ENCODE measurements at regions not wholly inside any gene's neighbourhood (a gene's known extent, or its start where the extent isn't known, plus 50 kb on each side); places are given as distances from the start of the nearest gene placed in this dataset.

- Histone ChIP-seq H3K9ac (ENCODE audit: low read depth, low read length) (no peak overlapping the region), H3K27me3 (ENCODE audit: insufficient read depth, low read length) (no peaks in the 10 kb centered on the region), H3K4me1 (ENCODE audit: insufficient read depth, low read length) (no peaks in the 10 kb centered on the region)
Observed at GRCh38 chr6:1229808-1230207, 82.1 kb upstream of the FOXQ1 start.

DNA sequence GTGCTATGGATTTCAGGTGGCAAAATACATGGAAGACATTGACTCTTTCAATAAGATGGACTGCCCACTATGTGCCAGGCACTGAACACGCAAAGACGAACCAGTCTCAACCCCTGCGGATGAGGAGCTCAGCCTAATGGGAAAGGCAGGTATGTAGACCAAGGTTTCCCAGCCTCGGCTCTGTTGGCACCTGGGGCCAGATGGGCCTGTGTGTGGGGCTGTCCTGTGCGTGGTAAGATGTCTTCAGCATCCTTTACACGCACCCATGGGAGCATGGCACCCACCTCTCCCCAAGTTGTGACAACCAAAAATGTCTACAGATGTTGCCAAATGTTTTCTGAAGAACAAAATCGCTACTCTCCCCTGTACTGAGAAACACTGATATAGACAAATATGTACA lies 82.6 kb upstream of the FOXQ1 start:
- H3K27ac ChIP-seq (ENCODE audit: low read length): no peak overlapping the region
- H3K27me3 ChIP-seq (ENCODE audit: insufficient read depth, low read length): no peaks in the 10 kb centered on the region
- no peak overlapping the region for H3K9ac ChIP-seq (ENCODE audit: low read depth, low read length)
- H3K9me3 ChIP-seq (ENCODE audit: insufficient read depth, low read depth, low read length): no peaks in the 10 kb centered on the region
- H3K4me3 ChIP-seq (ENCODE audit: low read length): no peak overlapping the region
- H3K4me1 ChIP-seq (ENCODE audit: insufficient read depth, low read length): no peaks in the 10 kb centered on the region
- no peaks in the 10 kb centered on the region for H3K36me3 ChIP-seq (ENCODE audit: insufficient read depth, low read depth, low read length)

More at GRCh38 chr6:1229808-1230207, 82.1 kb upstream of the FOXQ1 start:
- no peak overlapping the region for H3K27ac ChIP-seq (ENCODE audit: low read length)
- H3K4me3 ChIP-seq (ENCODE audit: low read length): no peak overlapping the region
- no peaks in the 10 kb centered on the region for H3K9me3 ChIP-seq (ENCODE audit: insufficient read depth, low read depth, low read length)
- no peaks in the 10 kb centered on the region for H3K36me3 ChIP-seq (ENCODE audit: insufficient read depth, low read depth, low read length)

- H3K27me3 ChIP-seq (ENCODE audit: insufficient read depth, low read length): no peaks in the 10 kb centered on the region
- H3K4me1 ChIP-seq (ENCODE audit: insufficient read depth, low read length): no peaks in the 10 kb centered on the region
- H3K4me3 ChIP-seq (ENCODE audit: low read length): no peak overlapping the region
- H3K9ac ChIP-seq (ENCODE audit: low read depth, low read length): no peak overlapping the region
- no peaks in the 10 kb centered on the region for H3K9me3 ChIP-seq (ENCODE audit: insufficient read depth, low read depth, low read length)
- no peak overlapping the region for H3K27ac ChIP-seq (ENCODE audit: low read length)
- no peaks in the 10 kb centered on the region for H3K36me3 ChIP-seq (ENCODE audit: insufficient read depth, low read depth, low read length)
Observed at GRCh38 chr6:1228754-1229191, 83.1 kb upstream of the FOXQ1 start.

DNA sequence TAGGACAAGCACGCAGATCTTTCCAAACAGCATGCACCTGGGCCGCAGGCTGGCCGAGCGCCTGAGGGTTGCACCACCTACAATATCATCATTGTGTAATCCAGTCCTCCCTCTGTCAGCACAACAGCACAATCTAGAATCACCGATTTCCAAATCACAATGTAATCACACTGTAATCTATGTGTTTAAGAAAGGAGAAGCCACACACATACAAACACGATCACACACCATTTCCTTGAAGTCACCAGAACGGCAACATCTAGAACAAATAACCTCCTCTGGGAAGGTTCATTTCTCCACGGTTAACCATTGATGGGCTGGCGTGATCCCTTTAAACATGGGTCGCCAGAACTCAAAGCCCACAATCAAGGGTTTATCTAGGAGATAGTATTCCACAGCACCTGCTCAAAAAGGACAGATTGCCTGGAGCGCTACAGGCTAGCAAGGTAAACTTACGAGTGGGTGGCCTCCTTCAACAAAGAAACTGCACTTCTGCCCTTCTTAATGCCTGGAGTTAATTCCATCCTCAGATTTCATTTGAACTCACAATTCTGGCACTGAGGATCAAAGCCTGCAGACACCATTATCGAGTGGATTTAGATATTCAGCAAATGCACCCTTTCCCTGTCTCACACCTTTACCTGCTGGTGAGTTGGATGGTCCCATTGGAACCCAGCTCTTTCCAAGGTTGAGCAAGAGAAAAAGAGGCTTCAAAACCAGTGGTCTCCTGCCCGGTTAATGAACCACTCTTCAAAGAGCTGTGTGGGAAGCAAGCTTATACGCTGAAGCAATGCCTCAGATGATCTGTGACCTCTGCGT lies 83.8 kb upstream of the FOXQ1 start:
- no peak overlapping the region for H3K4me3 ChIP-seq (ENCODE audit: low read length)
- H3K4me1 ChIP-seq (ENCODE audit: insufficient read depth, low read length): no peaks in the 10 kb centered on the region
- H3K9me3 ChIP-seq (ENCODE audit: insufficient read depth, low read depth, low read length): no peaks in the 10 kb centered on the region
- H3K36me3 ChIP-seq (ENCODE audit: insufficient read depth, low read depth, low read length): no peaks in the 10 kb centered on the region
- no peak overlapping the region for H3K9ac ChIP-seq (ENCODE audit: low read depth, low read length)
- no peaks in the 10 kb centered on the region for H3K27me3 ChIP-seq (ENCODE audit: insufficient read depth, low read length)
- H3K27ac ChIP-seq (ENCODE audit: low read length): no peak overlapping the region

- Histone ChIP-seq H3K27ac (ENCODE audit: low read length) (no peak overlapping the region), H3K9ac (ENCODE audit: low read depth, low read length) (no peak overlapping the region), H3K27me3 (ENCODE audit: insufficient read depth, low read length) (no peaks in the 10 kb centered on the region), H3K4me3 (ENCODE audit: low read length) (no peak overlapping the region), H3K9me3 (ENCODE audit: insufficient read depth, low read depth, low read length) (no peaks in the 10 kb centered on the region), H3K4me1 (ENCODE audit: insufficient read depth, low read length) (no peaks in the 10 kb centered on the region), H3K36me3 (ENCODE audit: insufficient read depth, low read depth, low read length) (no peaks in the 10 kb centered on the region)
Observed at GRCh38 chr6:1227600-1227934, 84.3 kb upstream of the FOXQ1 start.

DNA sequence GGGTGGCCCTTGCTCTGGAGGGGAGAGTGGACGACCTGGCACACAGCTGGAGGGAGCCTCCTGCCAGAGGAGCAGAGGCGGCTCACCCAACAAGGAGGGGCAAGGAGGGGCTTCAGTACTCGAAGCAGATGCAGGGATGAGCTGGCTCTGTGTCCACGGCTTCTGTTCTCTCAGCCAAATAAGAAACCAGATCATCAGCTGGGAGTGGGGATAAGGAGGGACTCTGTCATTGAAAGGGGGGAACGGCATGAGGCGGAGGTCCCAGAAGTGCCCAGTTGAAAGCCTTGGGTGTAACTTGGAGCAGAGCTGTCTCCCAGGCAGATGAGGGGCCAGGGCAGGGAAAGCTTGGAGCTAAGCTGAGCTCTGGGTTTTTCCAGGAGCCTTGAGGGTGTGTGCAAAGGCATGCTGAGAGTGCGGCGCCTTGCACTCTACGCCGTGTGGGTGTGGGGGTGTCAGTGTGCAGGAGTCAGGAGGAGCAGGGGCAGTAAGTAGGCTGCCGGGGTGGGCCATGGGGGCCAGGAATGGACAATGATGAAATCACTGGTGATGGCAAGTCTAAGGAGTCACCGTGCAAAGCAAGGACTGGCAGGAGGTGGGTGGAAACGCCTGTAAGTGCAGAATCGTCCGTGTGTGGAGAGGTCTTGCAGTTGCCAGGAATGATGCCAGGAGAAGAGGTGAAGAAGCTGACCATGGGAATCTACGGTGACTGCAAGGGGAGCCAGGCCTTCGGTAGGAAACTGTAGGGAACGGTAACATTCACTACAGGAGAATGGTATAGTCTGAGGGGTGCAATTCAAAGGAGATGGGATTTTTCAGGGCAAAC lies 85.4 kb upstream of the FOXQ1 start:
- Histone ChIP-seq H3K36me3 (ENCODE audit: insufficient read depth, low read depth, low read length) (no peaks in the 10 kb centered on the region), H3K4me1 (ENCODE audit: insufficient read depth, low read length) (no peaks in the 10 kb centered on the region), H3K9me3 (ENCODE audit: insufficient read depth, low read depth, low read length) (no peaks in the 10 kb centered on the region), H3K4me3 (ENCODE audit: low read length) (no peak overlapping the region), H3K27me3 (ENCODE audit: insufficient read depth, low read length) (no peaks in the 10 kb centered on the region), H3K9ac (ENCODE audit: low read depth, low read length) (no peak overlapping the region), H3K27ac (ENCODE audit: low read length) (no peak overlapping the region)

DNA sequence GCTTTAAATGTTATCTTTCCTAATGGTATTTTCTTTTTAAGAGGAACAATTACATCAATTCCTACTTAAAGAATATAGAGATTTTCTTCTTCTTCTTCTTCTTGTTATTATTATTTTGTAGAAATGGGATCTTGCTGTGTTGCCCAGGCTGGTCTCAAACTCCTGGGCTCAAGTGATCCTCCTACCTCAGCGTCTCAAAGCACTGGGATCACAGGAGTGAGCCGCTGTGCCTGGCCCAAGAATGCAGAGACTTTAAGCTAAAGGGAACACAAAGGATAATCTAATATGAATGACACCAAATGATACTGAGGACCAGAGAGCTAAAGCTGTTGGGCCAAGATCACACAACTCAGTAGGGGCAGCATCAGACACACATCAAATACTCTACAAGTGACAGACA lies 87.4 kb upstream of the FOXQ1 start:
- Histone ChIP-seq H3K9me3 (ENCODE audit: insufficient read depth, low read depth, low read length) (no peaks in the 10 kb centered on the region), H3K27me3 (ENCODE audit: insufficient read depth, low read length) (no peaks in the 10 kb centered on the region), H3K4me1 (ENCODE audit: insufficient read depth, low read length) (no peaks in the 10 kb centered on the region), H3K27ac (ENCODE audit: low read length) (no peak overlapping the region), H3K4me3 (ENCODE audit: low read length) (no peak overlapping the region), H3K9ac (ENCODE audit: low read depth, low read length) (no peak overlapping the region), H3K36me3 (ENCODE audit: insufficient read depth, low read depth, low read length) (no peaks in the 10 kb centered on the region)

- H3K4me1 ChIP-seq (ENCODE audit: insufficient read depth, low read length): no peaks in the 10 kb centered on the region
- H3K4me3 ChIP-seq (ENCODE audit: low read length): no peak overlapping the region
- no peak overlapping the region for H3K27ac ChIP-seq (ENCODE audit: low read length)
- no peak overlapping the region for H3K9ac ChIP-seq (ENCODE audit: low read depth, low read length)
- H3K9me3 ChIP-seq (ENCODE audit: insufficient read depth, low read depth, low read length): no peaks in the 10 kb centered on the region
- H3K27me3 ChIP-seq (ENCODE audit: insufficient read depth, low read length): no peaks in the 10 kb centered on the region
- no peaks in the 10 kb centered on the region for H3K36me3 ChIP-seq (ENCODE audit: insufficient read depth, low read depth, low read length)
Observed at GRCh38 chr6:1222728-1223595, 88.9 kb upstream of the FOXQ1 start.

DNA sequence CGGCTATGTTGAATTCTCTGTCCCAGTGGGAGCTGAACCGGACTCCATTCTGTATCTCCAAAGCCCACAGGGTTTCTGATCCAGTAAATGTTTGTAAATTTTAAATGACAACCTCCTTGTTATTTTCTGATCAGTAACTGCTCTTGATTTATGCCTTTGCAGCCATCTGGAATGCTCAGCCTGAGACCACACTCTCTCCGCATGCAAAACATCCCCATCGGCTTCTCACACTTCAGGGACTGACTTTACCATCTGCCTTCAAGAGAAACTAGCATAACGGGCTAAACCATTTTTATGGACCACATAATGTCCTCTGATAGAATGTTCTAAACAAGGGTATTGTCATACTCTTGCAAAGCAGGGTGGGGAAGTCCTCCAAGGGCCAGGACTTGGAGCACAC lies 94.5 kb upstream of the FOXQ1 start:
- Histone ChIP-seq H3K36me3 (ENCODE audit: insufficient read depth, low read depth, low read length) (no peaks in the 10 kb centered on the region), H3K4me3 (ENCODE audit: low read length) (no peak overlapping the region), H3K9me3 (ENCODE audit: insufficient read depth, low read depth, low read length) (no peaks in the 10 kb centered on the region), H3K9ac (ENCODE audit: low read depth, low read length) (no peak overlapping the region), H3K27me3 (ENCODE audit: insufficient read depth, low read length) (no peaks in the 10 kb centered on the region), H3K27ac (ENCODE audit: low read length) (no peak overlapping the region), H3K4me1 (ENCODE audit: insufficient read depth, low read length) (no peaks in the 10 kb centered on the region)

- Histone ChIP-seq H3K4me3 (ENCODE audit: low read length) (no peak overlapping the region), H3K4me1 (ENCODE audit: insufficient read depth, low read length) (no peaks in the 10 kb centered on the region), H3K36me3 (ENCODE audit: insufficient read depth, low read depth, low read length) (no peaks in the 10 kb centered on the region), H3K27ac (ENCODE audit: low read length) (no peak overlapping the region), H3K9me3 (ENCODE audit: insufficient read depth, low read depth, low read length) (no peaks in the 10 kb centered on the region), H3K27me3 (ENCODE audit: insufficient read depth, low read length) (no peaks in the 10 kb centered on the region), H3K9ac (ENCODE audit: low read depth, low read length) (no peak overlapping the region)
Observed at GRCh38 chr6:1216488-1216974, 95.4 kb upstream of the FOXQ1 start.

GRCh38 chr6:1215884-1216487 lies 95.9 kb upstream of the FOXQ1 start:
- Histone ChIP-seq H3K36me3 (ENCODE audit: insufficient read depth, low read depth, low read length) (no peaks in the 10 kb centered on the region), H3K9me3 (ENCODE audit: insufficient read depth, low read depth, low read length) (no peaks in the 10 kb centered on the region), H3K9ac (ENCODE audit: low read depth, low read length) (no peak overlapping the region), H3K27ac (ENCODE audit: low read length) (no peak overlapping the region), H3K27me3 (ENCODE audit: insufficient read depth, low read length) (no peaks in the 10 kb centered on the region), H3K4me1 (ENCODE audit: insufficient read depth, low read length) (no peaks in the 10 kb centered on the region), H3K4me3 (ENCODE audit: low read length) (no peak overlapping the region)

All from iPS-20b (cell line).